CD4-positive, alpha-beta T cell (primary cell): ENCODE measurements at regions not wholly inside any gene's neighbourhood (a gene's known extent, or its start where the extent isn't known, plus 50 kb on each side); places are given as distances from the start of the nearest gene placed in this dataset.

ENCODE experiments used
- ATAC-seq: fragments of 200-7000 bp; cut with Tn5 transposase; one replicate; pipeline ENCODE4 v1.10.0; 2022; ENCODE audit warnings: mild to moderate bottlenecking; ENCODE audit not compliant: poor library complexity
- CTCF ChIA-PET: fragments of 350-600 bp; sonication (Branson Sonifier 250); formaldehyde crosslinking; loops from one replicate; lab custom pipeline; 2021; ENCODE audit warnings: antibody characterized with exemption, inconsistent platforms; lab: Charles Lee
- POLR2A ChIA-PET: fragments of 350-600 bp; sonication (Branson Sonifier 250); formaldehyde crosslinking; loops from one replicate; lab custom pipeline; 2021; ENCODE audit warnings: antibody characterized with exemption, inconsistent platforms; lab: Charles Lee
- DNase-seq, 14 experiments: peaks; one replicate each; pipeline ENCODE4 v3.0.0-alpha.2; 2013 to 2020; ENCODE audit warnings: mixed read lengths in 2 of 14
- H3K27ac ChIP-seq, 2 donors: one replicate each; pipeline versions ENCODE4 v1.5.1 to v1.7.0; 2013; ENCODE audit warnings: low read length in 2 of 2, low read depth in 1 of 2, mild to moderate bottlenecking in 1 of 2
- H3K27me3 ChIP-seq, 2 experiments: 1 replicate in 1 of 2; 2 replicates in 1 of 2; pipeline versions ENCODE4 v1.6.1 to v1.7.0; 2013; ENCODE audit warnings: low read length in 2 of 2, control low read depth in 1 of 2, mild to moderate bottlenecking in 1 of 2, moderate library complexity in 1 of 2; ENCODE audit not compliant: insufficient read depth in 2 of 2, control insufficient read depth in 1 of 2
- H3K36me3 ChIP-seq: one replicate; pipeline ENCODE4 v1.6.1; 2013; ENCODE audit warnings: low read length, control low read depth; ENCODE audit not compliant: insufficient read depth
- H3K4me1 ChIP-seq: one replicate; pipeline ENCODE4 v1.6.1; 2013; ENCODE audit warnings: low read length, control low read depth; ENCODE audit not compliant: insufficient read depth
- H3K4me3 ChIP-seq: one replicate; pipeline ENCODE4 v1.5.1; 2013; ENCODE audit warnings: mild to moderate bottlenecking, low read length, moderate library complexity
- H3K9me3 ChIP-seq, 2 experiments: 1 replicate in 1 of 2; 2 replicates in 1 of 2; pipeline versions ENCODE4 v1.6.1 to v1.7.0; 2013; ENCODE audit warnings: low read length in 2 of 2, mild to moderate bottlenecking in 2 of 2, control low read depth in 1 of 2, moderate library complexity in 1 of 2; ENCODE audit not compliant: control insufficient read depth in 1 of 2, insufficient read depth in 1 of 2
- H3K27ac Mint-ChIP-seq: one replicate; pipeline ENCODE4 v1.8.0; 2020; ENCODE audit warnings: mixed read lengths
- H3K27me3 Mint-ChIP-seq: one replicate; pipeline ENCODE4 v1.8.0; 2021; ENCODE audit warnings: mixed read lengths
- H3K36me3 Mint-ChIP-seq: one replicate; pipeline ENCODE4 v1.8.0; 2021; ENCODE audit warnings: low read depth, mixed read lengths
- H3K4me1 Mint-ChIP-seq: one replicate; pipeline ENCODE4 v1.8.0; 2021; ENCODE audit warnings: low read depth, mixed read lengths
- H3K4me3 Mint-ChIP-seq: one replicate; pipeline ENCODE4 v1.8.0; 2020; ENCODE audit warnings: mild to moderate bottlenecking, mixed read lengths
- H3K9me3 Mint-ChIP-seq: one replicate; pipeline ENCODE4 v1.8.0; 2020; ENCODE audit warnings: mixed read lengths
- intact Hi-C, 2 experiments: fragments of 100-400 bp; cut with DNase I in 1 of 2; cut with micrococcal nuclease in 1 of 2; formaldehyde crosslinking; loops; one replicate each; pipeline versions ENCODE4 v1.15.1 to v1.9.0; 2023 to 2025; cut with DNase I, micrococcal nuclease
- TF ChIP-seq, protein P1 (sequence below): fragments of 200-600 bp; IDR thresholded peaks from one replicate; pipeline ENCODE4 v1.8.0; 2022; ENCODE audit warnings: antibody characterized with exemption, mild to moderate bottlenecking

DNA sequence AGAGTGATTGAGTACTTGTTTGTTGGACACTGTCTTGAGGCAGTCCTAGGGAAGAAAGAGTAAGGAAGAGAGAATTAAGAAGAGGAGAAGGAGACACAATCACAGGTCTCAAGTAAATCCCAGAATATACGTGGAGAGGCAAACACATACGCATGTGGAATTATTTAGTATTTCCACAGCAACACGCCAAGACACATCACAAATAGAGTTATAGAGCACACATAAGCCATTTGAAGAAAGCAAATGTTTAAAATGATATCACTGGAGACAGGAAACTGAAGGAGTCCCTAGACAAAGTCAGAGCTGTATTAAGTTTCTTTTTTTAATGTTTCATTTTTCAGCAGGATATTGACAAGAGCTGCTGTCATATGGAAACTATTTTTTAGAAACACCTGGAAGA lies 206.1 kb upstream of the LRIG1 start:
- Histone ChIP-seq H3K27me3 (no peaks in the 10 kb centered on the region), H3K36me3 (no peaks in the 10 kb centered on the region), H3K9me3 (no peaks in the 10 kb centered on the region), H3K4me3 (no peak overlapping the region), H3K4me1 (no peaks in the 10 kb centered on the region), H3K27ac (no peak overlapping the region)
- DNase-seq (no peak), ATAC-seq (no peak)
- H3K4me3 Mint-ChIP-seq, result no peak overlapping the region
- no peak overlapping the region for H3K27ac Mint-ChIP-seq
- TF ChIP-seq, protein P1, sequence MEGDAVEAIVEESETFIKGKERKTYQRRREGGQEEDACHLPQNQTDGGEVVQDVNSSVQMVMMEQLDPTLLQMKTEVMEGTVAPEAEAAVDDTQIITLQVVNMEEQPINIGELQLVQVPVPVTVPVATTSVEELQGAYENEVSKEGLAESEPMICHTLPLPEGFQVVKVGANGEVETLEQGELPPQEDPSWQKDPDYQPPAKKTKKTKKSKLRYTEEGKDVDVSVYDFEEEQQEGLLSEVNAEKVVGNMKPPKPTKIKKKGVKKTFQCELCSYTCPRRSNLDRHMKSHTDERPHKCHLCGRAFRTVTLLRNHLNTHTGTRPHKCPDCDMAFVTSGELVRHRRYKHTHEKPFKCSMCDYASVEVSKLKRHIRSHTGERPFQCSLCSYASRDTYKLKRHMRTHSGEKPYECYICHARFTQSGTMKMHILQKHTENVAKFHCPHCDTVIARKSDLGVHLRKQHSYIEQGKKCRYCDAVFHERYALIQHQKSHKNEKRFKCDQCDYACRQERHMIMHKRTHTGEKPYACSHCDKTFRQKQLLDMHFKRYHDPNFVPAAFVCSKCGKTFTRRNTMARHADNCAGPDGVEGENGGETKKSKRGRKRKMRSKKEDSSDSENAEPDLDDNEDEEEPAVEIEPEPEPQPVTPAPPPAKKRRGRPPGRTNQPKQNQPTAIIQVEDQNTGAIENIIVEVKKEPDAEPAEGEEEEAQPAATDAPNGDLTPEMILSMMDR, result no peak
- H3K36me3 Mint-ChIP-seq, result no peaks in the 10 kb centered on the region
- POLR2A ChIA-PET, result no interaction called here
- peaks cover 9% of the 10 kb centered on the region for H3K27me3 Mint-ChIP-seq
- intact Hi-C loops, result no loop called here
- H3K4me1 Mint-ChIP-seq, result no peaks in the 10 kb centered on the region
- H3K9me3 Mint-ChIP-seq, result no peaks in the 10 kb centered on the region
- CTCF ChIA-PET, result no interaction called here

DNA sequence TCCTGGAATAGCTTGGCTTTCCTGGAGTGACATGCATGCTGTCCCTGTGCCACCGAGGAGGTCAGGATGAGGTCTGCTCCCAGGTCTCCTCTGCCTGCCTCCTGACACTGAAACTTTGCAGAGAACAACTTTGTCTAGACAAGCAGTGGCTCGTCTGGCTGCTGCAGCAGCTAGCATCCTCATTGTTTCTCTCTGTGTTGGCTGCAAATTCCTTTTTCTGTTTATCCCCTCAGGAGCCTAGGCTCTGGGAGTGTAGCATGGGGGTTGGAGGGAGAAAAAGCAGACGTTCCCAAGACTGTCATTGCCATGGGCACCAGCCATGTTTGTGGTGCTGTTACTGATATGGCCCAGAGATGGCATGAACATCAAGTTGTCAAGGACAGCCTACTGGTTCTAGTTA lies 208.7 kb upstream of the LRIG1 start:
- no peak for ATAC-seq
- CTCF ChIA-PET, result no interaction called here

DNA sequence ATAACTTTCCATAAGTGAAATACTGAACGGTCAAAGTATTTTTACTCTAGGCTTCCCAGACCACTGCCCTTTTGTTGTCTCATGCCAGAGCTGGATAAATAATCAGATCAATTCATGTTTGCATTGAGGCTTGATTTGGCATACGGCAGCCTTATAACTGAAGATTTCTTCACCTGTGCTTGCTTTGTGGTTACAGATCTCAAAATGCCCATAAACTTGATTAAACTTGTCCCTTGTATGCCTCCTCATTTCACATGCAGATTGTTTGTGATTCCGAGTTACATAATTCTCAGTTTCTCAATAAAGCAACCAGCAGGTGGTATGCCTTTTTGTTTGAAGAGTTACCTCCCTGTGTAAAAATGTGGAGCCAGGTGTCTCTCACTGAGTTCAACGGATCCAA lies 211.4 kb upstream of the LRIG1 start:
- Histone ChIP-seq H3K27ac (no peak overlapping the region), H3K9me3 (no peaks in the 10 kb centered on the region), H3K36me3 (no peaks in the 10 kb centered on the region), H3K4me1 (no peaks in the 10 kb centered on the region), H3K27me3 (no peaks in the 10 kb centered on the region), H3K4me3 (no peak overlapping the region)
- no peak for ATAC-seq
- Mint-ChIP-seq H3K4me3 (no peak overlapping the region), H3K4me1 (no peaks in the 10 kb centered on the region), H3K9me3 (no peaks in the 10 kb centered on the region), H3K27ac (no peak overlapping the region), H3K27me3 (peaks cover 4% of the 10 kb centered on the region), H3K36me3 (no peaks in the 10 kb centered on the region)
- intact Hi-C loops, result no loop called here
- TF ChIP-seq, protein P1, result no peak
- ChIA-PET CTCF (no interaction called here), POLR2A (no interaction called here)
- DNase-seq, result no peak

More for the DNA sequence above, 208.7 kb upstream of the LRIG1 start:
- DNase-seq, result no peak
- POLR2A ChIA-PET, result interaction anchor here (0.6 kb wide), 1 partner anchor 412 kb away, joined by 4 read pairs; no protein-coding TSS in a partner anchor
- H3K36me3 ChIP-seq, result no peaks in the 10 kb centered on the region
- H3K4me3 ChIP-seq, result no peak overlapping the region
- H3K27ac Mint-ChIP-seq, result no peak overlapping the region
- H3K27me3 ChIP-seq, result no peaks in the 10 kb centered on the region
- H3K9me3 Mint-ChIP-seq, result no peaks in the 10 kb centered on the region
- H3K4me1 Mint-ChIP-seq, result no peaks in the 10 kb centered on the region
- H3K4me1 ChIP-seq, result no peaks in the 10 kb centered on the region
- TF ChIP-seq, protein P1, result no peak
- H3K9me3 ChIP-seq, result no peaks in the 10 kb centered on the region
- H3K36me3 Mint-ChIP-seq, result no peaks in the 10 kb centered on the region
- no peak overlapping the region for H3K4me3 Mint-ChIP-seq
- H3K27ac ChIP-seq, result no peak overlapping the region
- peaks cover 9% of the 10 kb centered on the region for H3K27me3 Mint-ChIP-seq
- intact Hi-C loops, result no loop called here
